Mucosa of descending colon (tissue), 3 donors: ENCODE measurements at regions not wholly inside any gene's neighbourhood (a gene's known extent, or its start where the extent isn't known, plus 50 kb on each side); places are given as distances from the start of the nearest gene placed in this dataset.

ENCODE experiments used
- ATAC-seq: fragments of 200-7000 bp; cut with Tn5 transposase; one replicate; pipeline ENCODE4 v1.9.1; 2020; ENCODE audit warnings: mild to moderate bottlenecking, moderate library complexity
- DNase-seq, 3 donors: peaks; one replicate each; pipeline ENCODE4 v3.0.0-alpha.2; 2020
- H3K36me3 ChIP-seq: fragments of 200-600 bp; one replicate; pipeline ENCODE4 v1.8.0; 2021; ENCODE audit warnings: low read depth, mild to moderate bottlenecking
- H3K4me1 ChIP-seq: fragments of 200-600 bp; one replicate; pipeline ENCODE4 v1.8.0; 2021; ENCODE audit warnings: low read depth, mild to moderate bottlenecking
- H3K4me3 ChIP-seq: fragments of 200-600 bp; one replicate; pipeline ENCODE4 v1.8.0; 2021; ENCODE audit warnings: mild to moderate bottlenecking
- H3K9me3 ChIP-seq: fragments of 200-600 bp; one replicate; pipeline ENCODE4 v1.8.0; 2021; ENCODE audit warnings: mild to moderate bottlenecking
- intact Hi-C, 2 donors: fragments of 100-400 bp; cut with DNase I in 1 of 2; cut with micrococcal nuclease in 1 of 2; formaldehyde crosslinking; loops; one replicate each; pipeline versions ENCODE4 v1.11.0 to v1.11.1; 2022; cut with DNase I, micrococcal nuclease
- TF ChIP-seq, protein P1 (sequence below): fragments of 200-600 bp; IDR thresholded peaks from one replicate; pipeline ENCODE4 v1.8.0; 2022; ENCODE audit warnings: antibody characterized with exemption, mild to moderate bottlenecking
- donor health status: DM: no; HTN: no; CAD: no; lungs with moderate emphysema.
- donor health status: DM: no; HTN: no; CAD: no.
- donor health status: DM: no; HTN: yes; CAD: no.

DNA sequence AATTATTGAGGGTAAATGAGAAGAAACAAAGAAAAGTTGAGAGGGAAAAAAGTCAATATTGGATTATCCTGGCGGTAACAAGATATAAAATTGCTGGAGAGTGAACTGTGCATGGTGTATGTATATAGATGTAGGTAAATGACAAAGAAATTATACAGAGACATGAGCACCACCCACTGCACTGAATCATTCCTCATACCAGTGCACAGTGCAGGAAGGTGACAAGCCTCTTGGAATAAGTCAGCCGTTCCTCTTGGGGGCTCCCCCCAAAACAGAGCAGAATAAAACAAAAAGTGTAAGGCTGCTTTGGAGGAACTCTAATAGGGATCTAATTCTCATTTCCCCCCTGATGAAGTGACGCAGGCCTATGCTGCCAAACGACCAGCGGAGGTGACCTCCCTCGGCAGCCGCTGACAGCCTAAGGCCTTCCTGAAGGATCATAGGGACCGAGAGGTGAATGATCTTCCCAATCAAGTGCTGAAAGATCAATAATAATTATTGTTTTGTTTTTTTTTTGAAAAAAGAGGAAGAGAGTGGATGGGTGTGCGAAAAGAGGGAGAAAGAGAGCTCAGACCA lies 245.0 kb downstream of the PSAT1 start:
- Histone ChIP-seq H3K9me3 (no peaks in the 10 kb centered on the region), H3K4me1 (no peaks in the 10 kb centered on the region), H3K36me3 (no peaks in the 10 kb centered on the region), H3K4me3 (no peak overlapping the region)
- TF ChIP-seq, protein P1, sequence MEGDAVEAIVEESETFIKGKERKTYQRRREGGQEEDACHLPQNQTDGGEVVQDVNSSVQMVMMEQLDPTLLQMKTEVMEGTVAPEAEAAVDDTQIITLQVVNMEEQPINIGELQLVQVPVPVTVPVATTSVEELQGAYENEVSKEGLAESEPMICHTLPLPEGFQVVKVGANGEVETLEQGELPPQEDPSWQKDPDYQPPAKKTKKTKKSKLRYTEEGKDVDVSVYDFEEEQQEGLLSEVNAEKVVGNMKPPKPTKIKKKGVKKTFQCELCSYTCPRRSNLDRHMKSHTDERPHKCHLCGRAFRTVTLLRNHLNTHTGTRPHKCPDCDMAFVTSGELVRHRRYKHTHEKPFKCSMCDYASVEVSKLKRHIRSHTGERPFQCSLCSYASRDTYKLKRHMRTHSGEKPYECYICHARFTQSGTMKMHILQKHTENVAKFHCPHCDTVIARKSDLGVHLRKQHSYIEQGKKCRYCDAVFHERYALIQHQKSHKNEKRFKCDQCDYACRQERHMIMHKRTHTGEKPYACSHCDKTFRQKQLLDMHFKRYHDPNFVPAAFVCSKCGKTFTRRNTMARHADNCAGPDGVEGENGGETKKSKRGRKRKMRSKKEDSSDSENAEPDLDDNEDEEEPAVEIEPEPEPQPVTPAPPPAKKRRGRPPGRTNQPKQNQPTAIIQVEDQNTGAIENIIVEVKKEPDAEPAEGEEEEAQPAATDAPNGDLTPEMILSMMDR, result no peak
- intact Hi-C loops, result no loop called here
- no peak for DNase-seq
- ATAC-seq, result no peak

DNA sequence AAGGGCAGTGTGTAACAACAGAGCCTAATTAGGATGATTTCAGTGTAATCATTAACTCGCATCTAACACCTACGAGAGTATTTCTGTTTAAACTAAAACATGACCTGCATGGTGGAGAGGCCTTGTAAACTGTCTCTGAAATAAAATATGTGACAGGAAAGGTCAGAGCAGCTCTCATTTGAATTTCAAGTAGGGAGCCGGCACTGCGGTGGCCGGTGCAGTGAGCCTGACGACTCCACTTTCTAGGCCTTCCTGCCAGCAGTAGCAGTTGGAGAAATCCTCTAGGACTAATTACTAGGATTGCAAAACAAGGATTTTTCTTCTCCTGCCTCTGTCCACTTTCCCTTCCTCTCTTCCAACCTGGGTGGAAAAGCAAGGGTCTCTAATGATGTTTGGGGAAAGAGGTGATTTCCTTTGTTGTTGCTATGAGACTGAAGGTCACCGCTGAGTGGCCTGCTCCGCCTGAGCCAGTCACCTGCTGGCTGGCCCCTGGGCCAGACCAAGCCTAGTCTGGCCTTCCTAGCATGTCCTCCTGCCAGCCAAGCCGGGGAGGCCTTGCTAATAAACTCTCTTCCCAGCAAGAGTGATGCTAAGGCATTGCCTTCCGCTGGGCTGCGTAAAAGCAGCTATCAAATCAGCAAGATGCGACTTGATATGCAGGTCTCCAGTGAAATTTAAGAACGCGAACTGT lies 245.7 kb downstream of the PSAT1 start:
- no peak overlapping the region for H3K4me3 ChIP-seq
- intact Hi-C loops, result no loop called here
- DNase-seq, result no peak
- no peak for ATAC-seq
- H3K36me3 ChIP-seq, result no peaks in the 10 kb centered on the region
- TF ChIP-seq, protein P1, result no peak
- no peaks in the 10 kb centered on the region for H3K9me3 ChIP-seq
- no peaks in the 10 kb centered on the region for H3K4me1 ChIP-seq

DNA sequence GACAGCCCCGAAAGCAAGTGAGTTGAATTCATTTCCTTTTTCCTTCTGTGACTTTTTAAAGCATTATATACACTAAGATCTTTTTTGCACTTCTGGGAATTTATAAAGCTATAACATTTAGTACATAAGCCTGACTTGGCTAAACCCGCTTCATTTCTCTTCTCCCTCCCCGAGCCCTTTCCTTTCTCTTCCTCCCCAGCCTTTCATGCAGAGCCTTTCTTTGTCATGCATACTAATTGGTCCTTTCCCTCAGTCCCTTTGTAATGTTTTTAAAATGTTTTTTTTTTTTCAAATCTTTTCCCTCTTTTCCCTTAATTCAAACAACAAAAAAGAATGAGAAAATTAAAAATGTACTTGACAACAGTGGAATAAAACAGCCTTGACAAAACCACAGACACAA lies 246.4 kb downstream of the PSAT1 start:
- no peaks in the 10 kb centered on the region for H3K9me3 ChIP-seq
- DNase-seq (no peak), ATAC-seq (no peak)
- no peak overlapping the region for H3K4me3 ChIP-seq
- H3K4me1 ChIP-seq, result no peaks in the 10 kb centered on the region
- TF ChIP-seq, protein P1, result no peak
- intact Hi-C loops, result no loop called here
- no peaks in the 10 kb centered on the region for H3K36me3 ChIP-seq

DNA sequence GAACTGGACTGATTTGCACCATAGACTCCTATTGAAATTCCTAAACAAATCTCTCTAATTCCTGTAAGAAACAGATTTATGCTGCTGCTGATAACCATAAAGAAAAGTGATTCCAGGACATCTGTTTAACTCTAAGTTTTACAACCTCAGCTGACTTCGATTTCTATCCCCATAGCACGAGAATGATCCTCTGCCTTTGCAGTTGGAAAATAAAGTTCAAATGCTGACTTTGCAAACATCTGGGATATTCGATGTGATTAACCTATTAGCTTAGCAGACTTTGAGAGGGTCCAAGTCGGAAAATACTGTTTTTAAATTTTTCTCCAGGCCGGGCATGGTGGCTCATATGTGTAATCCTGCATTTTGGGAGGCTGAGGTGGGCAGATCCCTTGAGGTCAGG lies 247.3 kb downstream of the PSAT1 start:
- Histone ChIP-seq H3K9me3 (no peaks in the 10 kb centered on the region), H3K36me3 (no peaks in the 10 kb centered on the region), H3K4me3 (no peak overlapping the region), H3K4me1 (no peaks in the 10 kb centered on the region)
- ATAC-seq (no peak), DNase-seq (no peak)
- TF ChIP-seq, protein P1, result no peak
- intact Hi-C loops, result no loop called here

DNA sequence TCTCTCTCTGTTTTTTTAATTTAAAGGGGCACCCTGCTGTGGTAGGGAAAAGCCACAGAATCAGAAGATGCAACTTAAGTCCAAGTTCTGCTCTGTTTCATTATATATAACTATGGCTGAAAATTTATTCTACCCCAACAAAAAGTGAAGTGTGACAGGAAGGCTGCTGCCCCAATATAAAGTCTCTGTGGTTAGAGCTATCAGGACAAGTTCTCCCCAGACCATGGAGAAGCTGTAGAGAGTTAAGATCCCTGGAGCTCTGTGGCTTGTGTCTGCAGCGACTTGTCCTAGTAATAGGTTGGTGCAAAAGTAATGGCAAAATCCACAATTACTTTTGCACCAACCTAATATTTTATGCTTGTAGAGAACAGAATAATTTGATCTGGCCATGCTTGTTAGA lies 250.9 kb downstream of the PSAT1 start:
- no peak overlapping the region for H3K4me3 ChIP-seq
- DNase-seq (no peak), ATAC-seq (no peak)
- H3K9me3 ChIP-seq, result no peaks in the 10 kb centered on the region
- H3K4me1 ChIP-seq, result no peaks in the 10 kb centered on the region
- TF ChIP-seq, protein P1, result no peak
- intact Hi-C loops, result no loop called here
- H3K36me3 ChIP-seq, result no peaks in the 10 kb centered on the region
